ENCODE measurements at regions not wholly inside any gene's neighbourhood (a gene's known extent, or its start where the extent isn't known, plus 50 kb on each side); places are given as distances from the start of the nearest gene placed in this dataset.

DNA sequence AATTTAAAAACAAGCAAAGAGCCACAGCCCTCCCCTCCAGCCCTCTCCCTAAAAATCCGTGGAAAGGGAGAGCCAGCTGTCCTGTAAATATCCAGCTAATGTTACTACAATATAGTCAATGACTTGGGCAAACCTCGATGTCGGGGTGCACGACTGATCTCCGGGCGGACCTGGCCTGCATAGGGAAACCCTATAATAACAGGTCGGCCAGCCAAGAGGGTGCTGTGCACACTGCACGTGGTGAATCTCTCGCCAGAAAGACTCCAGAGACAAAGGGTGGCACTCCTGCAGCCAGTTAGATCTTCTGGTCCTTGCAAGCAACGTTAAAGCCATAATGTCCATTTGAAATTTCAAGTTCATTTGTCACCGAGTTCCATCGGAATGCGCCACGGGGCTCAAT, 1092.8 kb downstream of the ADGRL3 start:
- no peak for DNase-seq

DNA sequence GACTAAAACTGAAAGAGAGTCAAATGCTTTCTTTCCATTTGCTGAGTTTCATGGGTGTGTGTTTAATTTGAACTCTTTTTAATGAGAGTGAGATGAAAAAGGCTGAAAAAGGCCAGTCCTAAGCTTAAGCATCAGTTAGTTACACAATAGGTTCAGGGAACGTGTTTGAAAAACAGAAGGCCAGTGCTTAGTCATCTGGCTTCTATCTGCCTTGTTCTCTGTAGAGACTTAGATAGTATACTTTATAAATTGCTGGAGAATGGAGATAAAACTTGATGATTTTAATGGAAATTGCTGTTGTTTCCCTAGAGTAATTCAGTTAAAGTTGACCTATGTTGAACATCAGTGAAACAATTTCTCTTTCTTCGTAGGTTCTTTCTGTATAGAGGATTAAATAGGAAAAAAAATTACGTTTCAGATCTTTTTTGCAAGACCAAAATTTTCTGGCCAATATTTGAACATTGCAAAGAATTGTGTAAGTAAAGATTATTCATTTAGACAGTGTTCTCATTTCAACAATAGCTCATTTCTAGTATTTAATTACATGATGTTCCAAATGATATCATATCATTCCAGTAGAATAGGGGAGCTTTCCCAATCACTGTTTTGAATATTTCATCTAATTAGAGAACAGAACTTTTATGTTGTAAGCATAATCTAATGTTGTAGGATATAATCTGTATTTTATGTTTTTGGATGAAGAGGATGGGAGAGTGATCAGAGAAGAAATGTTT, 1088.8 kb downstream of the ADGRL3 start:
- no peak for DNase-seq

DNA sequence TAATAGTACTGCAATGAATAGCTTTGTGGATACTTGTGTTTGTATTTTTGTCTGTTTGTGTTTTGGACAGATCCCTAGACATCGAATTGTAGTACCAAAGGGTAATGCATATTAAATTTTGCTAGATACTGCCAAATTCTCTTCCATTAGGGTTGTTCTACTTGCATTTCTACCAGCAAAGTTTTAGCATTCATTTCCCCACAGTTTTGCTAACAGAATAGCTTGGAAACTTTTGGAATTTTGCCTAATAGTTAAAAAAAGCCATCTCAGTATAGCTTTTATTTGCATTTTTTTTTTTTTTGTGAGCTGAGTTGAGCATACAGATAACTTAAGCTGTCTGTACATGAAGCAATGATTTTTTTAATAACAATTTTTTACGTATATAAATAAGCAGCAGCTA, 1084.9 kb downstream of the ADGRL3 start:
- DNase-seq: no peak

DNA sequence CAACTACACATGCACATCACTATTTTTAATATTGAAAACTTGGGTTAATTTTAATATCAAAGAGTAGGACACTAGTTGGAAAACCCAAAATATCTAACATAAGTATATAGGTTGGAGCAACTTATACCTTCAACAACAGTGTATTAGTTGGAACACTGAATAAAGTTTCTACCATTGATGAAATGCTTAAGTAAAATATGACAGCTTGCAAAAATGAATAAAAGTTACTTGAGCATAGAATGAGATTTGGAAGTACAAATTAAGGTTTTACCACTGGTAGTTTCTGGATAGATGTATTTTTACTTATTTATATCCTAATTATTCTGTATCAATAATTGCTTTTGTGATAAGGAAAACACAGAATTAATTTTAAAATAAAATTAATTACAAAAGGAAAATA, 1079.6 kb downstream of the ADGRL3 start:
- no peak for DNase-seq

DNA sequence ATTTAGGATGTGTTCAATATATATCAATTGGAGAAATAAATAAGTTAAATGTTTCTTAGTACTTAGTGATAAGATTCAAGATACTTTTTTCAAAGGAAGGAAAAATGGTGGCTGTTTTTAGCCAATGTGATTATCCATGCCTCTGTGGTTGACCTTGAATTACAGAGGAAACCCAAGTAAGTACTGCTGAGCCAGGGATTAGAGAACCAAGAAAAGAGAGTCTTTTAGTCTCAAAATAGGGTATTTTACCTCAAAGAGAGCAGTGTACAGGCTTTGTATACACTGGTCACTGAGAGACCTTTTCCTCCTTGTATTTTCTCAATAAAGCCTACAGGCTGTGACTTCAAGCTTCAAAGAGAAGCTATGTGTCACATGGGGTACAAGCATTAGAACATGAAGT, 1075.3 kb downstream of the ADGRL3 start:
- no peak for DNase-seq

DNA sequence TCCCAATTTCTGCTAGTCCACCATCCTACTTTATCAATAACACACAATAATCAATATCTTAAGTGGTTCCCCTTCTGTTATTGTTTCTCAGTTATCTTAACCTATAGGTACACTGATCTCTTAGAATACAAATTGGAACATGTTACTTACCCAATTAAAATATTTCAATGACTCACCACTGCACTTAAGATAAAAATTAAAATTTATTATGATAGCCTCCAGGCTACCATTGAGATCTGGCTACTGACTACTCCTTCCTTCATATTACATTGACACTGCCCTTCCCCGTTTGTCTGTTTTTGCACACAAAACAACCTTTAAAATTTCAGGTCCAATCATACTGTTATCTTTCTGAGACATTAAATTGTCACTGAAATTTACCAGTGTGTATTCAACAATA, 1074.7 kb downstream of the ADGRL3 start:
- no peak for DNase-seq

DNA sequence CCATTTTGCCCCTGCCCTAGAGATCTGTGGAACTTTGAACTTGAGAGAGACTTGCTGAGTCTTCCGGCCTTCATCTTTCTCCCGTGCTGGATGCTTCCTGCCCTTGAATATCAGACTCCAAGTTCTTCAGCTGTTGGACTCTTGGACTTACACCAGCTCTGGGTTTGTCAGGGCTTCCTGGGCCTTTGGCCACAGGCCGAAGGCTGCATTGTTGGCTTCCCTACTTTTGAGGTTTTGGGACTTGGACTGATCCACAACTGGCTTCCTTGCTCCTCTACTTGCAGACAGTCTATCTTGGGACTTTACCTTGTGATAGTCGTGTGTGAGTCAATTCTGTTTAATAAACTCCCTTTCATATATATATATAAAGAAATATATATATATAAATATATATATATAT, 1071.0 kb downstream of the ADGRL3 start:
- DNase-seq: no peak

DNA sequence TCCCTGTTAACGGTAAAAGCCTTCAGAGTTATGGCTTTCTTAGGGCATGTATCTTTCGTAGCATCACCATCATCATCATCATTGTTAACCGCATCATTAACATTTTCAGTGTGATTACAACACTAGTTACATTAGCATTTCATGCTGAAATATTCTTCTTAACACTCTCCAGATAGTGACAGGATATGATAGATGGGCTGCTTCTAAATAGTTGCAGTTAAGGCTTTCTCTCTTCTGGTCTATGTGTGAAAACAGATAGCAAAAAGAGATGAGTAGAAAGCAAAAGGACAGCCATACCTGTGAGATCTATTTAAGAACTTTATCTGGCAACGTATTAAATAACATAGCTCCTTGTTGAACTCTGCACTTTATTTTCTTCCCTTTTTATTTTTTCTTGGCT, 1069.8 kb downstream of the ADGRL3 start:
- no peak for DNase-seq

DNA sequence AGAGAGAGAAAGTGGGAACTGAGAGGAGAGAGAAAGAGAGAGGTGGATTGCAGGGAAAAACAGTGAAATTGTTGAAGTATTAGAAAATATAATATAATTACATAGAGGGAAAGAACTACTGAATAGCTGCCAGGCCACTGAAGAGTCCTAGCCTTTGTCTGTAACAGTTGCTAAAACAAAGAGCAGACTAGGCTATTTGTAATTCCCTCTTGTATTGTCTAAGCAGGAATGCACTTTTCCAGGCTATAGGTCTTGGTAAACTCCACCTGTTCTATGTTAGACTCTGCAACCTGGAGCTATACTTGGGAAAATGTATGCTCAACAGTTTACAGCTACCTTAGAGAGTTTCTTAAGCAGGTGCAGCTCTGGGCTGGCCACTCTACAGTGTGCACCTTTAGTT, 1063.3 kb downstream of the ADGRL3 start:
- DNase-seq: no peak

DNA sequence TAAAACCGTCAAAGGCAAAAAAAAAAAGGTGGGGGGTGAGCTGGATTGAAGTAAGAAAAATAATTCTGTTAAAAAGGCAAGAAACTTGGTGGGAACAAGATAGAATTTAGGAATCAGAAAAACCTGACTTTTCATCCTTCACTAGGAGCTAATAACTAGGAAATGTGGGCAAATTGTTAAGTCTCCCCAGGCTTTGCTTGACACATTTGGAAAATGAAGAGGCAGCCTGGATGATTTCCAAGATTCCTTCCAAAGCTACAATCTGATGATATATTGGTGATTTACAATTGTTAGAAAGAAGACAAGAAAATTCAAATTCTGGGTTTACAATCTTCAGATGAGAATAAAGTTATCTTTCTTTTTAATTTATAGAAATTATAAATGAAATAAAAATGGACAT, 1062.5 kb downstream of the ADGRL3 start:
- DNase-seq: no peak

DNA sequence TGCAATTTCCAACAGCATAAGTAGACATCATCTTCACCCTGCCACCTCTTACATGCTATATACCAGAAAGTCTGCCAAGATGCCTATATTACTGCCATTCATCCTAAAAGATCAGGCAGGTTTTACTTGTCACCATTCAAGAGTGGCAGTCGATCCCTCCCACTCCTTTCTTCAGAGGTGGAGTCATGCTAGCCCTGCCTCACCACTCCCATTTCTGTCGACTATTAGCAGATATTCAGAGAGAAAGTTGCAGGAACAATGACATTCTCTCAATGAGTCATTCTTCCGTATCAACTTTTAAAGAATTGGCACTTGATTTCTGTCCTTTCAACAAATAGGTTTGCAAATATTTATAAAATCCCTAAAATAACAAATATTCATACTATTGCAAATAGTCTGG, 1060.1 kb downstream of the ADGRL3 start:
- no peak for DNase-seq

DNA sequence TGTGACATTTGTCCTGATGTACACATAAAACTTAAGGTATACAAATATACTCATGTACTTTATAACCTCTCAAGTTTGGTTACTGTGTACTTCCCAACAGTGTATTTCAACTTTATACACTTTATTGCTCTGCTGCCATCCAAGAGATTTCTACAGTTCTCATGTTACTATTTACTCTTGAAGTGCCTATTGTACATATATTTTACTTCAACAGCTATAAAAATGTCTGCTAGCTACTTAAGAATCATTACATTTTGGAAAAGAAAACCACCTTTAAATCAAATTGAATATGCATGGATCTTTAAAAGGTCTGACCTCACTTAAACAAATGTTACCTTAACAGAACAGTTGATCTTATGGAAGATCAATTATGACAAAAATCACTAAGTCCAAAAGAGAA, 1056.4 kb downstream of the ADGRL3 start:
- DNase-seq: no peak

DNA sequence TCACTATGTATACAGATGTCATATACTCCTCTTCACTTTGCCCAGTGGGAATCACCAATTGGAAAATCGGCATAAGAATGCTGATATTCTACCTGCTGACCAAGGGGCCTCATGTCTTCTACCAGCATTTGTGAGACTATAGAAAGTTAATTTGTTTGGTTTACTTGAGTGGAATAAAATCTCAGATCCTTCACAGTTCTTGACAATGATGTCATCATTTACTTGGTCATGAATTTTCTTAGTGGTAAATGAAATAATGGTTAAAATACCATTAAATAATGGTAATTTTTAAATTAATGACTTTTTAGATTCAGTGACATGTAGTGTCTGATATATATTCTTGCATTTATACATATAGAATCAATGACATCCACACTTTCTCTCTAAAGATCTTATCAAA, 1052.6 kb downstream of the ADGRL3 start:
- no peak for DNase-seq

DNA sequence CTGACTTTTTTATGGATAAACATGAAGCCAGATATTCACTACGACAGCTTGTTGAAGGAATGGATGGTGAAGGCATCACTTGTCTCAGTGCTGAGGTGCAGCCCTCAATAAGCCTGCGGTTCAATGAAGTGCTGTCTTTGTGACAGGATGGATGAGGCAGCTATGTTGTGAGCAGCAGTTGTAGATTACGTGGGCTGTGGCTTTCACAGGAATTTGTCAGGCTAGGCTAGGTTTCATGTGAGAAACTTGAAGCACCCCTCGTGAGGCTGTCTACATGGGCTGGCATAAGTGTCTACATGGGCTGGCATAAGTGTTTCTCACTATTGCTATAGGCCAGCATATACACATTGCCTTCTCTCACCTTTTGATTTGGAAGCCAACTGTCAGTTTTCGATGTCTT, 1050.0 kb downstream of the ADGRL3 start:
- DNase-seq: no peak

DNA sequence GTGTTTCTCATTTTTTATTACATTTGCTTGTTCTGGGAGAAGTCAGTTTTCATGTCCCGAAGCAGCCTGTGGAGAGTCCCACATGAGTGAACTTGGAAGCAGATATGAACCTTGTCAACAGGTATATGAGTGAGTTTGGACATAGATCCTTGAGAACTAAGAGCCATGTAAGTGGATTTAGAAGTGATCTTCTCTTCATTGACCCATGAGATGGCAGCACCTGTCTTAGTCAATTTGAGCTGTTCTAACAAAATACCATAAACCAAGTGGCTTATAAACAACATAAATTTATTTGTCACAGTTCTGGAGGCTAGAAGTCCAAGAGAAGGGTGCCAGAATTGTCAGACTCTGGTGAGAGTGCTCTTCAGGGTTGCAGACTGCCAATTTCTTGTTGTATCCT, 1043.8 kb downstream of the ADGRL3 start:
- no peak for DNase-seq

DNA sequence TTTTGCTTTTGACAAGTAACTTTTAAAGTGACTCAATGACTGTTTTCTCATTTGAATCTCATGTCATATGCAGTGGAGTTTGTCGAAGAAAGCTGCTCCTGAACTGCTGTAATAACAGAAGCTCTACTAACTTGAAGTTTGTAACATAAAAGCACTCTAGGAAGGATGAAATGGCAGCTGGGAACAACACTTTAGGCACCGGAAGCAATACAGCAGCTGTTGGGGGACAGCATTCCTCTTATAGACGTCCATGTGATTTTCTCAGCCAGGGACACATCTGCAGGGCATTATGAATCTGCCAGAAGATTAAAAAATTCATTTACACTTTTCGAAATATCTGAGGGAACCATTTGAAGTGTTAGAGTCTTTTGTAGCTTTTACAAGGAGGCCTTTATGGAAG, 1035.8 kb downstream of the ADGRL3 start:
- no peak for DNase-seq

DNA sequence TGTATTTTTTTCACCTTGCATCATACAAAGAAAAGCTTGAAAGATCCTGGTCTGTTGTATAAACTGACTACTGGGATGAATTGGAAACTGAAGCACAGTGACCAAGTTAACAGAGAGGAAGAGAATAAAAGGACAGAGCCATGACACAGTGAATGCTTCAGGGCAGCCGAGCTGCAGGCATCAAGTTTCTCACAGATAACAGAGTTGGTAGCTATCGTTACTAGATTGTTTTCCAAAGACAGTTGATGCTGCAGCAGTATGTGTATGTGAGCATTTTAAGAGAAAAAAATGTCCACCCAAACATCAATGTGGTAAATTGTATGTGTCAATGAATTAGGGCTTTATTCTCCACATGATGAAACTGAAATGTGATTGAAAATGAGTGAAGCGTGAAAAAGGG, 1032.7 kb downstream of the ADGRL3 start:
- no peak for DNase-seq

DNA sequence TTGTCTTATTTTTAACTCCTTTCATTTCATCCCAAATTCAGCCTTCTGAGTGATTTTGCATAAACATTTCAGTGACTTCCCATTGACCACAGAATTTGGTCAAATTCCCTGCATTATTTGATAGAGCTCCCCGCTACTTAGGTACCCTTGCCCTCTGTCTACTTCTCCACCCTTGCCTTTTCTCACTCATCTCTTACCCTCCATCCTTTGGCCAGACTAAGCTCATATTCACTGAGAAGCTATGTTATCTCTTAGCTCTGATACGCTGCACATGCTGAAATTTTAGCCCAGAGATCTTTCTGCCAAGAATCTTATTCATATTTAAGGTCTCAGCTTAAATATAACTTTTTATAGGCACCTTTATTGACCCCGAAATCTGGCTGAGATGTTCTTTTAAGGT, 1031.9 kb downstream of the ADGRL3 start:
- no peak for DNase-seq

DNA sequence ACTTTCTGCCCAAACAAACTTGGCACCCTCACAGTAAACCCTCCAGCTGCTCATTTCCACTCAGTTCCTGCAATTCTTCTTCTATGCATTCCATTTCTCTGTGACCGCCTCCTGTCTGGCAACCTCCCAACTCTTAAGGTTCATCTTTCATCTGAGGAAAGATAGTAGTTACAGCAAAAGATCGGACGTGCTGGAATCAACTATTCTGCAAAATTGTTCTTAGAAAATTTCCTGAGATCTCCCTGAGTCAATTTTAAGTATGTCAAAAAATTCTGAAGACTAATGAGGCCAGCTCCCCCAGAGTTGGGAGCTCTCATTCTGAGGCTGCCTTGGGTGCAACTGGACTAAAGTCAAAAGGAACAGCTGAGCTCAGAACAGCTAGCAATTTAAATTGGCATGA, 1026.0 kb downstream of the ADGRL3 start:
- no peak for DNase-seq

DNA sequence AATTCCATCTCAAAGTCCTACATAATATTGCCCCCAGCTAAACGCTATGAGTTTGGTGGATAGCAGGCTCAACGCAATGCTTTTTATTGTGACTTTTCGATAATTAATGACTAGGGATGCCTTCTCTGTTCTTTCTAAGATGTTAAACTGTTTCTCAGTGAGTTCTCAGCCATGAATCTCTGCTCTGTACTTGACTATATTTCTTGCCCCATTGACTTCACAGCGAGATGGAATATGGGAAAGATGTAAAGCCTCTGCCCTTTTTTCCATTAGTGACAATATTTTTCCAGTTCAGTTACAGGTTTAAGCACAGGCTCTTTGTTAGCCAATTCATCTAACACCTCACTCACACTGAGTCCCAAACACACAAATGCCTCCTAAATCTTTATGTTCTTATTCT, 1022.0 kb downstream of the ADGRL3 start:
- DNase-seq: no peak

DNA sequence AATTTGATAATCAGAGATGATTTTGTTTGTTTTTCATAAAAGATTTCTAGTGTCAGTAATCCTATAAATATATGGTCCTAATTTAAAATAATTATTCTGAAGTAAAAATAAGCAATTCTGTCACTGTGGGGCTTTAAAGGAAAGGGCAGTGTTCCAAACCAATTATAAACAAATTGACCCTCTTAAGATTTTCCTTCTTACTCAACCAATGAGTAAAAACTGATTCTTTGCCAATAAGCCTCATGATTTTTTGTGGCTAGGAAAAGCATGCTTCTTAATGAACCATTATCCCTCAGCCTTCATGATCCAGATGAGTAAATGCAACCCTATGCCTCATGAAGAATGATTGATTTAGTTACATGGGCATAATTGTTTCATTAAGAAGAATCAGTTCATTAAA, 1010.4 kb downstream of the ADGRL3 start:
- no peak for DNase-seq

DNA sequence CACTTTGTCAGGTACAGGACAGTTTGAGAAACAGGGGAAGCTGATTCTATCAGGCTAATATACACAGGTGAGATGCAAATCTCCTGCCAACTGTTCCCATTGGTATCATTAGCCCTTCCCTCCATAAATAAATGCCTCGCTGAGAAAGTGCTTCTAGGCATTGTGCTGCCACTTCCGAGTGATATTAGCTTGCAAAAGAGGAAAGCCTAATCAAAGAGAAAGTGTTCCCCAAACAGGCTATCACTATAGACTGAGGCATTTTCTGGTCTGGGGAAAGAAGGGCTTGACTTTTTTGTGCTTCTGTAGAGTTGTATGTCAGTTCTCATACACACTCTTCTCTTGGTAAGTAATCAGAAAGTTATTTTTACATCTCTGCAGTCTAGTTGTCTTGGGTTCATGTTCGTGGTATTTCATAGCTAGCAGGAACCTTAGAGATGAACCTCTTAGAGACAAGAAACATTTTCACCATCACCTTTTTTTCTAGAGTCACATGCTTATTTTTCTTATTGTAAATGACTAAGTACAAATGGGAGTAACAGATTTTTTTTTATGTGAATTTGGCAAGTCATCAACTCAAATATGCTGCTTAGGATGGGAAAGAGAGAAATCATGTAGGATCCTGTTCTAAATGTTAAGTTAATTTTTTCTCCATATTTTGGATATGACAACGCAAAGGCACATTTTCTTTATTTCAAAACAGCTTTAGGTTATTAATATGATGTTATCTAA, 1009.8 kb downstream of the ADGRL3 start:
- DNase-seq: no peak

DNA sequence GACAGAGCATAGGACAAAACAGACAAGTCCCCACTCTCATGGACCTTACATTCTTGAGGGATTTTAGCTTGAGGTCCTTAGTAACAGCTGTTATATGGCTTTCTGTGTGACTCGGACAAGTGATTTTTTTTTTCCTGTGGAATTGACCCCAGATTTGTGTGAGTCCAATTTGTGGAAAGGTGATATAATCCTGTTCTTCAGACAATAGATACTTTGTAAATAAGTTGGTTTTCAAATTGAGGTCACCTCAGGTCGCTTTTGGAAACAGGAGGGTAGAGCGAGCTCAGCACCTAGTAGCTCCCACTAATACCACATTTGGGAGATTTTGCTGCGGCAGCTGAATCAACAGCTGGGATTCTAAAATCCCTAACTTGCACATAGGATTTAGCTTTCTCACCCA, 1008.8 kb downstream of the ADGRL3 start:
- no peak for DNase-seq

DNA sequence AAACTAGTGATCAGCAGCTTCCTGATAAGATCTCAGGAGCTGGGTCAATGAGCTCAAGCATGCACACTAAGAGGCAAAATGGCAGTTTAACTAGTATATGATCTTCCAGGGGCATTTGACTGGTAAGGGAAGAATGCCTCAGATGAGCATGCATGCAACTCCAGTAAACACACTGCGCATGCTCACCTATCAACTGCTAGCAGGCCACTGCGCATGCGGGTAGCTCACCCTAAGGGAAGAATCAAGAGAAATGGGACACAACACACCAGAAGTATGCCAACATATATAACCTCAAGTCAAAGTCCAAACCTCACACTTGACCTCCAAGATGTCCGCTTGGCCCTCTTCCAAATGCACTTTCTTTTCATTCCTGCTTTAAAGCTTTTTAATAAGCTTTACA, 1004.0 kb downstream of the ADGRL3 start:
- no peak for DNase-seq

DNA sequence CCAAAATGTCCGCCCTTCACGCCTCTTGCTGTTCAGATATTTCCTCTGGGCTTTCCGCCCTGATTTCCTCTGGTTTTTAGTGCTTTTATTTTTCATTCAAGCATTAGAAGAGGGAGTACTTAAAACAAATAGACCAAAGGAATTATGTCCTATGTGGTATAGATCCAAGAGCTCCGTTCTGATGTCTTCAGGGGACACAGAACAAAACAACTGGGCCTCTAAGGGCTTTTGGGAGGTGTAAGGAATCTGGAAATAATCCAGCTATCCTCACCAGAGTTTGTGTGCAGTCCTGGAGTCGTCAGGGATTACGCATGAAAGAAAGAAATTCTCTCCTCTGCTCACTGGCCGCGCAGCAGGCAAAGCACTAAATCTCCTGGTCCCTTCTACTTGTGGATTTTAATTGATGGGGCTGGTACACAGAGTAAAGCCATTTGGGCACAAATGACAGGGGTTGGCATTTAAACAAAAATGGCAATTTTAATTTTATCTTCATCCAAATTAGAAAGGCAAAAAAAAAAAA, 999.2 kb downstream of the ADGRL3 start:
- no peak for DNase-seq

Measured in islet precursor cell (in vitro differentiated cells).